Activated naive CD4-positive, alpha-beta T cell treated with anti-CD3 and anti-CD28 coated beads, Interleukin-2, amount 10 ng/mL, durations not matched to agents 7 days and 5 days (primary cell): ENCODE measurements at regions not wholly inside any gene's neighbourhood (a gene's known extent, or its start where the extent isn't known, plus 50 kb on each side); places are given as distances from the start of the nearest gene placed in this dataset.
"Not testable (repeated sequence)": the region's sequence is repeated elsewhere in the genome, so short reads cannot be mapped to it uniquely, and the experiment has no call there.

Experiments
- CTCF ChIA-PET: fragments of 350-600 bp; sonication (Branson Sonifier 250); formaldehyde crosslinking; loops from one replicate; lab custom pipeline; 2021; ENCODE audit warnings: antibody characterized with exemption; lab: Charles Lee
- DNase-seq: peaks from one replicate; pipeline ENCODE4 v3.0.0-alpha.2; 2020
- H3K27ac Mint-ChIP-seq: one replicate; pipeline ENCODE4 v1.8.0; 2021; ENCODE audit warnings: mild to moderate bottlenecking, moderate library complexity, mixed read lengths
- H3K27me3 Mint-ChIP-seq: one replicate; pipeline ENCODE4 v1.8.0; 2021; ENCODE audit warnings: mild to moderate bottlenecking, mixed read lengths
- H3K36me3 Mint-ChIP-seq: one replicate; pipeline ENCODE4 v1.8.0; 2021; ENCODE audit warnings: mixed read lengths
- H3K4me1 Mint-ChIP-seq: one replicate; pipeline ENCODE4 v1.8.0; 2021; ENCODE audit warnings: mixed read lengths
- H3K4me3 Mint-ChIP-seq: one replicate; pipeline ENCODE4 v1.8.0; 2021; ENCODE audit warnings: mild to moderate bottlenecking, moderate library complexity, mixed read lengths
- H3K9me3 Mint-ChIP-seq: one replicate; pipeline ENCODE4 v1.8.0; 2021; ENCODE audit warnings: mixed read lengths

DNA sequence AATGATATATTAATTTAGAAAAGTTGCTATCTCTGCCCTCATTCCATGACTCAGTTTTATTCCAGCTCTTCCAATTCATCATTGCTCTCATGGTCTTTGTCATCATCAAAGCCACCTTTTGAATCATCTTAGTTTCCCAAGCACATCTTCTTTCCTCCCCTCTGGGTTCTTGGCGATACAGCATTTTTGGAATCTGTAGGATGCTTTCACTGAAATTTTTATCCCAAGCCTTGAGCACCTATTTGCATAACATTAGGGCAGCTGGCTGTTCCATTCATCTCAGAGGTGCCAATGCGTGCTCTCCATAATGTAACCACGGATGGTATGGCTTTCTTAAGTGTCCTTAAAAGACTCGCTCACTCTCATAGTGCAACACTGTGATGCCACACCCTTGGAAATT lies 100.4 kb downstream of the SNX5 start:
- CTCF ChIA-PET, result no interaction called here
- H3K27me3 Mint-ChIP-seq, result peaks cover 53% of the 10 kb centered on the region
- DNase-seq, result no peak
- H3K4me3 Mint-ChIP-seq, result no peak overlapping the region
- H3K36me3 Mint-ChIP-seq, result peaks cover 2% of the 10 kb centered on the region
- H3K4me1 Mint-ChIP-seq, result peaks cover 11% of the 10 kb centered on the region
- H3K9me3 Mint-ChIP-seq, result peaks cover 2% of the 10 kb centered on the region
- H3K27ac Mint-ChIP-seq, result no peak overlapping the region

DNA sequence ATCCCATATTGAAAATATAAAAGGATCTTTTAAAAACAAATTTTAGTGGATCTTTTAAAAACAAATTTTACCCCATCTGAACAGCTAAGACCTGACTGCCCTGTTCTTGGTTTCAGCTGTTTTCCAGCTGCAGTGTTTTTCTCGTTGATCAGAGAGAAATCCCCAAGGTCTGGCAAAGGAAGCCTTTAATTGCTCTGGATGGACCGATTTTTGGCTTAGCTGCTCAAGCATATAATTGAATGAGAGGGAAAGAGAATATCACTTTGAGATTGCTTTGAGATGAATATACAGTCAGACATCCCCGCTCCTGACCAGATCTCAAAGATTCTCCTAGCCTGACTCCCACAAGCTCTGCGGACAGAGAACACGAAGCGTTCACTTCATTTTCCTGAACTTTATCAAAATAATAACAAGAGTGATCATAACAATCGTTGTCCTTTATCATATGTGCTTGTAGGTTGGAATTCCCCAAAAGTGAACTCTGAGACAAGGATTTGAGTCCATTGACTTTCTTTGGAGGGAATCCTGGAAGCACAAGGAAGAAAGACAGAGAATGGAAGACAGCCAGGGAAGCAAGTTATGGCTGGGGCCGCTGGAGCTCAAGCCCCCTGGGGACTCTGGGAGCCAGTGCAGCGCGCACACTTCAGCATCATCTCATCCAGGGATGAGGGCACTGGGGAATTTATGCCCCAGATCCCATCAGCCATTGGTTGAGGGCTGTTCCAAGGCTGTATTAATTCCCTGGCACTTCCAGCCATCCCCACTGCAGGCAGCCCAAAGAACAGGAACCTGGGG lies 101.3 kb downstream of the SNX5 start:
- no peak overlapping the region for H3K27ac Mint-ChIP-seq
- CTCF ChIA-PET, result no interaction called here
- no peak for DNase-seq

DNA sequence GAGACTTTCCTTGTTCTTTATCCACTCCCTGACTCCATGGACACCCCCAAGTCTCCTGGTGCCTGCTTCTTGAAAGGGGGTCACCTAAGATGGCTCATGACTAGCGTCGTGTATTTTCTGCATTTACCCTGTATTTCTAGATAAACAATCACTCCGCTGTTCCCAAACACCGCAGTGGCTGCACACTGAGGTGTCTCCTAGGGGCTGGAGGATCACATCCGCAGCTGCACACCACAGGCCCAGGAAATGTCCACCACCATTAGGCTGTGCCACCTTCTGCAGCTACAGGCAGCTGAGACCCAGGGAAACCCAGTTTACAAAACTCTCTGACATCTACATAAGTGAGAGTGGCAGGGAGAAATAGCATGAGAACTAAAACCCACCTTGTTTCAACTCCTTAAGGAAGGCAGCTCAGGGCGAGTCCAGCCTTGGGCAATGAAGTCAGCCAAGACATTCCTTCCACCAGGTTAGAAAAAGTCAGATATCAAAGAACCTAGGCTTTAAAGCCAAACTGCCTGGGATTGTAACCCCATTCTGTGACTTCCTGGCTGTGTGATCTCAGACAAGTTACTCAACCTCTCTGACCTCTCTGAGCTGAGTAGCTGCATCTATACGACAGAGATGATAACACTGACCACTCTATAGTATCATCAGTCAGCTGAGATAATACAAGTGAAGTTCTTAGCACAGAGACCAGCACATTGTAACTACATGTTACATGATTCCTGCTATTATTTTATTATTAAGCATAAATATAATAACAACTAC lies 102.2 kb downstream of the SNX5 start:
- no peaks in the 10 kb centered on the region for H3K9me3 Mint-ChIP-seq
- no peaks in the 10 kb centered on the region for H3K36me3 Mint-ChIP-seq
- no peak for DNase-seq
- no peak overlapping the region for H3K27ac Mint-ChIP-seq
- H3K4me3 Mint-ChIP-seq, result no peak overlapping the region
- CTCF ChIA-PET, result no interaction called here
- peaks cover 57% of the 10 kb centered on the region for H3K27me3 Mint-ChIP-seq
- H3K4me1 Mint-ChIP-seq, result no peaks in the 10 kb centered on the region

More for the DNA sequence above, 101.3 kb downstream of the SNX5 start:
- H3K27me3 Mint-ChIP-seq, result peaks cover 58% of the 10 kb centered on the region
- peaks cover 6% of the 10 kb centered on the region for H3K4me1 Mint-ChIP-seq
- H3K9me3 Mint-ChIP-seq, result peaks cover under 1% of the 10 kb centered on the region
- H3K36me3 Mint-ChIP-seq, result peaks cover 2% of the 10 kb centered on the region
- H3K4me3 Mint-ChIP-seq, result no peak overlapping the region

GRCh38 chr20:17863577-17864292 lies 104.9 kb downstream of the SNX5 start:
- CTCF ChIA-PET, result no interaction called here
- Mint-ChIP-seq H3K4me1 (peaks cover 14% of the 10 kb centered on the region), H3K27me3 (peaks cover 66% of the 10 kb centered on the region), H3K9me3 (no peaks in the 10 kb centered on the region), H3K4me3 (no peak overlapping the region), H3K27ac (no peak overlapping the region), H3K36me3 (no peaks in the 10 kb centered on the region)
- no peak for DNase-seq

DNA sequence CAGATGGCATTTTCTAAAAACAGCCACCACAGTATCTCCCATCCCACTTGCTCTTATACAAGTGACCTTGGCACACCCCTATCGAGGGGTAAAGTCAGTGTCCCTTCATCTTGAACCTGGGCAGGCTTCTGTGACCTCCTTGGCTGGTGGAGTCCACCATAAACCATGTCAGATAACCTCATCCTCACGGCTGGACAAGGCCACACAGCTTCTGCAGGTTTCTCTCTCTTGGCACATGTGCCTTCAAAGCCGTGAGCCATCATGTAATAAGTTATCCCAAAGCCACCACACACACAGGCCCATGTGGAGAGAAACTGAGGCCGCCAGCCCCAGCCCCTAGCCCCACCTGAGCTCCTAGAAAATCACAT lies 105.4 kb downstream of the SNX5 start:
- DNase-seq, result no peak
- no peak overlapping the region for H3K4me3 Mint-ChIP-seq
- peaks cover 66% of the 10 kb centered on the region for H3K27me3 Mint-ChIP-seq
- CTCF ChIA-PET, result no interaction called here
- H3K36me3 Mint-ChIP-seq, result no peaks in the 10 kb centered on the region
- H3K4me1 Mint-ChIP-seq, result peaks cover 16% of the 10 kb centered on the region
- H3K27ac Mint-ChIP-seq, result no peak overlapping the region
- H3K9me3 Mint-ChIP-seq, result no peaks in the 10 kb centered on the region

DNA sequence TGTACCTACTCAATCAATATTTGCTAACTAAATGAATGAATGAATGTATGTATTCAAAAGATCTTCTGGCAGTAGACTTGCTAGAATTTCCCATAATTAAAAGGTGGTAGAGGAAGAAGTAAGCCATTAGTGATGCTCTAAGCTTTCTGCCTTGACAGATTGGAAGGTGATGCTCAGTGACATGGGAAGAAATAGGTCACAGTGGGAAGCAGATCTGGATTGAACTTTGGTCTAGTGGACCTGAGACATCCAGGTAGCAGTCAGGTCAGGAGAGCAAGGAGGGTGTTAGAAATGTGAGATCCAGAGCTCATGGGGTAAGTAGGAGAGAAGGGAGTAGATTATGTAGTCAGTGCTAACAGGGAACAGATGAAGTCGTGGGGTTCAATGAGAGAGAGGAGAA lies 106.4 kb downstream of the SNX5 start:
- CTCF ChIA-PET, result no interaction called here
- no peaks in the 10 kb centered on the region for H3K9me3 Mint-ChIP-seq
- no peak overlapping the region for H3K4me3 Mint-ChIP-seq
- no peak for DNase-seq
- H3K36me3 Mint-ChIP-seq, result no peaks in the 10 kb centered on the region
- no peak overlapping the region for H3K27ac Mint-ChIP-seq
- peaks cover 17% of the 10 kb centered on the region for H3K4me1 Mint-ChIP-seq
- H3K27me3 Mint-ChIP-seq, result peaks cover 60% of the 10 kb centered on the region

DNA sequence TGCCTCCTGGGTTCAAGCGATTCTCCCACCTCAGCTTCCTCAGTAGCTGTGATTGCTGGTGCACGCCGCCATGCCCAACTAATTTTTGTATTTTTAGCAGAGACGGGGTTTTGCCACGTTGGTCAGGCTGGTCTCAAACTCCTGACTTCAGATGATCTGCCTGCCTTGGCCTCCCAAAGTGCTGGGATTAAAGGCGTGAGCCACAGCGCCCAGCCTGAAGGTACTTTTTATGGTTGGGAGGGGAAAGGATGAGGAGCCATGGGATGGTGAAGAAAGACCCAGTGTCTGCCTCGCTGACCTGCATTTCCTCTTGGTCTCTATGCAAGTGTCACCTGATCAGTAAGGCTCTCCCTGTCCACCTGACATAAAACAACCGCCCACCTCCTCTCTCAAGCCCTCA lies 107.0 kb downstream of the SNX5 start:
- H3K4me3 Mint-ChIP-seq, result not testable (repeated sequence)

DNA sequence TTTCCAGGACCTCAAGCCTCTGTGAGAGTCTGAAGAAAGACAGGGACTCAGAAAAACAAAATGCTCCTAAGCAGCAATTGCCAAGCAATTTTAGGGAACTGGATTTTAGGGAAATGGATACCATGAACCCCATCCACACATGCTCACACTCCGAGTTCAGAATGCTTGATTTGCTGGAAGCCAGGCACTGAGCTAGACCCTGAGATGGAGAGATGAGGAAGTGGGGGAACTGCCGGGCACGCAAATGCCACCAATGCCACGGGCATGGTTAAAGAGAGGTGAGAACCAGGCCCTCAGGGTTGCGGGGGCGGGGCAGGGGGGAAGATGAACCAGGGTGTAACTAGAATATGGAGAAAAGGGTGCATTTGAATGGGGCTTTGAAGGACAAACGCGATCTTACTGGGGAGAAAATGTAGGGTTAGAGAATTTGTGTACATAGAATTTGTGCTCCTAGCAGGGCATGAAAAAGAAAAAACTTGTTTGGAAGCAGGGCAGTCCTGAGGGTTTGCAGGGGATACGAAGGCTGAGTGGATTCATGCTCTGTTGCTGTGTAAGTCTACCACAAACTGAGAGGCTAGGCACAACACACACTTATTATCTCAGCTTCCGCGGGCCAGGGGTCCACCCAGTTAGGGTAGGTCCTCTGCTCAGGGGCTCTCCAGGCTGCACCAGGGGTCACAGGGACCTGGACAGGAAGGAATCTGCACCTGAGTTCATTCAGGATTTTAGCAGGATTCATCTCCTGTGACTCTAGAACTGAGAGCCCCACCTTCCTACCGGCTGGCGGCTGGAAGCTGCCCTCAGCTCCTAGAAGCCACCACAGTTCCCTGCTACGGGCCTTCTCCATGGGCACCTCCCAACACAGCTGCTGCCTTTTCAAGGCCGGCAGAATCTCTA lies 108.0 kb downstream of the SNX5 start:
- CTCF ChIA-PET, result interaction anchor here (0.6 to 0.7 kb wide), 2 partner anchors 15 to 318 kb away, joined by 3 to 4 read pairs; no protein-coding TSS in a partner anchor

More for the DNA sequence above, 107.0 kb downstream of the SNX5 start:
- H3K4me1 Mint-ChIP-seq, result peaks cover 20% of the 10 kb centered on the region
- peaks cover 61% of the 10 kb centered on the region for H3K27me3 Mint-ChIP-seq
- H3K36me3 Mint-ChIP-seq, DNase-seq, H3K27ac Mint-ChIP-seq, H3K9me3 Mint-ChIP-seq, CTCF ChIA-PET: not testable (repeated sequence)

GRCh38 chr20:17859616-17860232 lies 108.9 kb downstream of the SNX5 start:
- peak; percentile 49 for DNase-seq

More for the DNA sequence above, 108.0 kb downstream of the SNX5 start:
- DNase-seq, result no peak
- Mint-ChIP-seq H3K4me3 (no peak overlapping the region), H3K27ac (no peak overlapping the region), H3K36me3 (no peaks in the 10 kb centered on the region), H3K4me1 (peaks cover 27% of the 10 kb centered on the region), H3K27me3 (peaks cover 54% of the 10 kb centered on the region), H3K9me3 (no peaks in the 10 kb centered on the region)

DNA sequence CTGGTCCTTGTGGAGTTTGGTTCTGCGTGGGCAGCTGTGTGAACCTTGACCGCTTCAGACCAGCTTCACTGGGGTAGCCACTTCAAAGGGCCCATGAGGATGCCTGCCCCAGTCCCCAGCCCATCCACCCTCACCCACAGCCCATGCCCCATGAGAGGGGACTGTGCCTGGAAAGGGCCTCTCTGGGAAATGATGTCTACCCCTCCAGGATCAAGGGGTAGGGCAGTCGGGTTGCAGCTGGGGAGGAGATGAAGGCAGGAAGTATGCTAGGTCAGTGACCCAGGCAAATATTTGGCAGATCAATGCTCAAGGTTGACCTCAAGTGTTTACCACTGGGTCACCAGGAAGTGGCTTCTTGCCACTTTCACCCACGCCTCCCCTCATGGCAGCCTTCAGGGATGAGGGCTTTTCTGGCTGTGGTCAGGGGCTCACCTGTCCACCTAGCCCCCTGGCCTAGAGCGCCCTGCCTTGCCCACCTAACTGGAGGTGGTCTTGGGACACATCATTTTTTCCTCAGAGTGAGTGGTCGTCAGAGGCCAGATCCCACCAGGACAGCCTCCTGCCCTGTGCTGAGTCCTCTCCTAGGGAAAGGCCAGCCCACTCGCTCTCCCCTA lies 109.5 kb downstream of the SNX5 start:
- CTCF ChIA-PET, result no interaction called here
- Mint-ChIP-seq H3K4me1 (peaks cover 27% of the 10 kb centered on the region), H3K9me3 (no peaks in the 10 kb centered on the region), H3K27ac (no peak overlapping the region), H3K27me3 (peaks cover 54% of the 10 kb centered on the region), H3K36me3 (no peaks in the 10 kb centered on the region), H3K4me3 (no peak overlapping the region)
- no peak for DNase-seq

More at GRCh38 chr20:17859616-17860232, 108.9 kb downstream of the SNX5 start:
- Mint-ChIP-seq H3K36me3 (no peaks in the 10 kb centered on the region), H3K27ac (no peak overlapping the region), H3K4me1 (peaks cover 27% of the 10 kb centered on the region), H3K27me3 (peaks cover 48% of the 10 kb centered on the region), H3K9me3 (no peaks in the 10 kb centered on the region), H3K4me3 (no peak overlapping the region)
- CTCF ChIA-PET, result interaction anchor here (0.6 to 0.7 kb wide), 2 partner anchors 14 to 318 kb away, joined by 3 to 4 read pairs; no protein-coding TSS in a partner anchor

- CTCF ChIA-PET, result no interaction called here
- DNase-seq, result no peak
- peaks cover 27% of the 10 kb centered on the region for H3K4me1 Mint-ChIP-seq
- no peak overlapping the region for H3K4me3 Mint-ChIP-seq
- no peak overlapping the region for H3K27ac Mint-ChIP-seq
- H3K36me3 Mint-ChIP-seq, result no peaks in the 10 kb centered on the region
- H3K9me3 Mint-ChIP-seq, result no peaks in the 10 kb centered on the region
- peaks cover 55% of the 10 kb centered on the region for H3K27me3 Mint-ChIP-seq
These were observed 110.1 kb downstream of the SNX5 start for GRCh38 chr20:17858450-17859001.

- Mint-ChIP-seq H3K9me3 (no peaks in the 10 kb centered on the region), H3K4me1 (peaks cover 27% of the 10 kb centered on the region), H3K36me3 (no peaks in the 10 kb centered on the region), H3K4me3 (no peak overlapping the region), H3K27me3 (peaks cover 54% of the 10 kb centered on the region), H3K27ac (no peak overlapping the region)
- CTCF ChIA-PET, result interaction anchor here (0.9 to 1.1 kb wide), 2 partner anchors 40 to 300 kb away, joined by 3 to 4 read pairs; no protein-coding TSS in a partner anchor
- DNase-seq, result no peak
These were observed 110.8 kb downstream of the SNX5 start for GRCh38 chr20:17857639-17858449.
